HepG2 (cell line): ENCODE measurements at regions not wholly inside any gene's neighbourhood (a gene's known extent, or its start where the extent isn't known, plus 50 kb on each side); places are given as distances from the start of the nearest gene placed in this dataset.

Experiments
- ATAC-seq: fragments of 200-7000 bp; cut with Tn5 transposase; 3 replicates; pipeline ENCODE4 v1.9.1; 2020; ENCODE audit warnings: mild to moderate bottlenecking, moderate library complexity
- BruUV-seq: library from RNA; stranded (reverse); fragments of 400-500 nt; replicated peaks from 2 replicates; lab custom pipeline; 2021; lab: Mats Ljungman, UMichigan
- CTCF ChIA-PET: fragments of 300-600 bp; formaldehyde crosslinking; extraction: SDS; loops from one replicate; lab custom pipeline; 2021; ENCODE audit warnings: low total read pairs, inconsistent platforms, low intra/inter-chr PET ratio; lab: Yijun Ruan, JAX
- POLR2A ChIA-PET: fragments of 350-600 bp; sonication (Branson Sonifier 250); formaldehyde crosslinking; loops from one replicate; lab custom pipeline; 2020; ENCODE audit warnings: antibody characterized with exemption, inconsistent platforms; lab: Yijun Ruan, JAX
- DNase-seq: peaks from one replicate; pipeline ENCODE4 v3.0.0-alpha.2; 2015; ENCODE audit warnings: low spot score
- FAIRE-seq: peaks from 3 replicates; lab custom pipeline; 2011; peaks lifted over from hg19 to GRCh38; lab: Jason Lieb, UNC
- H2AFZ ChIP-seq: one replicate; pipeline ENCODE4 v1.6.1; 2011; ENCODE audit warnings: low read length, inconsistent platforms
- H3K27ac ChIP-seq: fragments of 300-600 bp; 3 replicates; pipeline ENCODE4 v1.8.0; 2011; ENCODE audit warnings: mixed run types, mild to moderate bottlenecking, mixed read lengths, low read length, inconsistent platforms; ENCODE audit not compliant: insufficient read depth; ENCODE audit errors: extremely low read length
- H3K27me3 ChIP-seq, 2 experiments: fragments of 200-600 bp in 1 of 2; 2 replicates in 1 of 2; 3 replicates in 1 of 2; pipeline versions ENCODE4 v1.6.0 to v1.8.0; 2011; ENCODE audit warnings: low read length in 2 of 2, mild to moderate bottlenecking in 2 of 2, moderate library complexity in 2 of 2, inconsistent platforms in 1 of 2; ENCODE audit not compliant: insufficient read depth in 2 of 2, control insufficient read depth in 1 of 2
- H3K36me3 ChIP-seq, 2 experiments: fragments of 200-600 bp in 1 of 2; replicated peaks in 1 of 2; 2 replicates in 1 of 2; 3 replicates in 1 of 2; pipeline versions ENCODE4 v1.5.1 to v1.8.0; 2011; ENCODE audit warnings: low read length in 2 of 2, inconsistent platforms in 1 of 2; ENCODE audit not compliant: insufficient read depth in 2 of 2, control insufficient read depth in 1 of 2
- H3K4me1 ChIP-seq: 2 replicates; pipeline ENCODE4 v1.5.1; 2012; ENCODE audit warnings: low read length, inconsistent platforms; ENCODE audit not compliant: insufficient read depth
- H3K4me2 ChIP-seq: 2 replicates; pipeline ENCODE4 v1.6.0; 2011; ENCODE audit warnings: low read depth, low read length, inconsistent platforms
- H3K4me3 ChIP-seq, 3 experiments: fragments of 200-600 bp in 1 of 3; sonication (generic), shearing (Covaris generic) in 1 of 3; replicated peaks in 1 of 3; 2 replicates each; pipeline ENCODE4 v1.5.1; 2011 to 2016; ENCODE audit warnings: low read length in 3 of 3, inconsistent platforms in 2 of 3, low read depth in 2 of 3, mild to moderate bottlenecking in 2 of 3, control low read depth in 1 of 3, mixed read lengths in 1 of 3; ENCODE audit not compliant: insufficient read depth in 1 of 3
- H3K79me2 ChIP-seq: one replicate; pipeline ENCODE4 v1.6.1; 2011; ENCODE audit warnings: low read length, inconsistent platforms; ENCODE audit not compliant: insufficient read depth
- H3K9ac ChIP-seq: 2 replicates; pipeline ENCODE4 v1.6.0; 2011; ENCODE audit warnings: mild to moderate bottlenecking, low read depth, low read length, inconsistent platforms; ENCODE audit not compliant: insufficient read depth
- H3K9me3 ChIP-seq: 2 replicates; pipeline ENCODE4 v1.5.1; 2012; ENCODE audit warnings: mild to moderate bottlenecking, low read length
- H4K20me1 ChIP-seq: 2 replicates; pipeline ENCODE4 v1.6.0; 2011; ENCODE audit warnings: inconsistent platforms, mild to moderate bottlenecking, low read length, moderate library complexity; ENCODE audit not compliant: insufficient read depth
- CEBPB ChIP-seq: IDR thresholded peaks from 2 replicates; pipeline ENCODE4 v1.6.1; 2011; ENCODE audit warnings: low read depth, low read length, improper control_type of control experiment, borderline replicate concordance
- CHCHD3 ChIP-seq: sonication (generic); formaldehyde crosslinking; IDR thresholded peaks from 2 replicates; pipeline ENCODE4 v1.8.0; 2022; ENCODE audit warnings: mild to moderate bottlenecking, missing genetic modification reagents, moderate library complexity
- CREM ChIP-seq, 2 experiments: sonication (generic) in 1 of 2; formaldehyde crosslinking in 1 of 2; IDR thresholded peaks; 2 replicates each; pipeline versions ENCODE4 v1.4.0 to v1.6.1; 2016 to 2020; ENCODE audit warnings: antibody characterized with exemption in 1 of 2, mild to moderate bottlenecking in 1 of 2, missing genetic modification reagents in 1 of 2
- HOXA3 ChIP-seq: sonication (generic); formaldehyde crosslinking; IDR thresholded peaks from 2 replicates; pipeline ENCODE4 v1.5.0; 2020; ENCODE audit warnings: missing genetic modification reagents
- MLLT10 ChIP-seq: sonication (generic); formaldehyde crosslinking; IDR thresholded peaks from 2 replicates; pipeline ENCODE4 v1.4.0; 2020; ENCODE audit warnings: missing genetic modification reagents
- ZFP41 ChIP-seq: sonication (generic); formaldehyde crosslinking; IDR thresholded peaks from 2 replicates; pipeline ENCODE4 v1.4.0; 2020; ENCODE audit warnings: mild to moderate bottlenecking, missing genetic modification reagents, borderline replicate concordance
- ZNF362 ChIP-seq: sonication (generic); formaldehyde crosslinking; IDR thresholded peaks from 2 replicates; pipeline ENCODE4 v1.4.0; 2020; ENCODE audit warnings: missing genetic modification reagents, mild to moderate bottlenecking, borderline replicate concordance
- ZNF619 ChIP-seq: sonication (generic); formaldehyde crosslinking; IDR thresholded peaks from 2 replicates; pipeline ENCODE4 v1.4.0; 2020; ENCODE audit warnings: mild to moderate bottlenecking, missing genetic modification reagents
- WGBS: methylation state at CpG from one replicate; pipeline ENCODE4 v1.1.6; 2017; ENCODE audit warnings: low lambda C conversion rate; 5-methylcytosine and 5-hydroxymethylcytosine counted together
- in situ Hi-C: cut with HindIII; loops from 2 replicates; pipeline ENCODE4 v1.10.0; 2017; ENCODE audit warnings: low pct_unique_long_range_greater_than_20kb; ENCODE audit not compliant: extremely low pct_ligation_motif_present
- intact Hi-C: fragments of 100-400 bp; cut with micrococcal nuclease; formaldehyde crosslinking; loops from one replicate; pipeline ENCODE4 v1.10.0; 2022; ENCODE audit not compliant: unreplicated experiment

- in situ Hi-C loops (no loop called here), intact Hi-C loops (no loop called here)
- 21% methylated on average over 9 of the region's 12 CpGs for WGBS
- Histone ChIP-seq H3K9ac (no peak overlapping the region), H4K20me1 (no peaks in the 10 kb centered on the region), H3K79me2 (no peaks in the 10 kb centered on the region), H3K4me2 (no peak overlapping the region), H2AFZ (no peak overlapping the region), H3K36me3 (no peaks in the 10 kb centered on the region), H3K9me3 (no peaks in the 10 kb centered on the region), H3K27ac (no peak overlapping the region), H3K4me1 (no peaks in the 10 kb centered on the region), H3K4me3 (no peak overlapping the region), H3K27me3 (peaks cover 13 to 35% of the 10 kb centered on the region in 2 experiments; a peak in 4 of 5 replicates)
- no peak for TF ChIP-seq HOXA3 (CRISPR knock-in tag)
- no peak for TF ChIP-seq CHCHD3 (CRISPR knock-in tag)
- TF ChIP-seq ZNF619 (CRISPR knock-in tag) = no peak
- no peak for TF ChIP-seq CEBPB
- no peak for TF ChIP-seq ZFP41 (CRISPR knock-in tag)
- TF ChIP-seq MLLT10 = no peak
- no peak for TF ChIP-seq ZNF362 (CRISPR knock-in tag)
- TF ChIP-seq CREM (IDR thresholded peaks at IDR 0.05) = no peak
- TF ChIP-seq CREM (CRISPR knock-in tag; IDR thresholded peaks at IDR 0.05) = no peak
- ChIA-PET POLR2A (no interaction called here), CTCF (no interaction called here)
- DNase-seq (no peak), FAIRE-seq (no peak), ATAC-seq (no peak)
- no TSS peak for BruUV-seq
These were observed 97.0 kb downstream of the MICALL2 start for GRCh38 chr7:1362301-1362700.
